Breast epithelium (tissue), 3 donors: ENCODE measurements at regions not wholly inside any gene's neighbourhood (a gene's known extent, or its start where the extent isn't known, plus 50 kb on each side); places are given as distances from the start of the nearest gene placed in this dataset.

Source experiments
- CTCF ChIP-seq, 3 donors: fragments of 450-650 bp; IDR thresholded peaks; one replicate each; pipeline ENCODE4 v1.5.1; 2016 to 2017; ENCODE audit warnings: antibody characterized with exemption in 3 of 3, mild to moderate bottlenecking in 3 of 3, moderate library complexity in 3 of 3
- POLR2A ChIP-seq: fragments of 450-650 bp; IDR thresholded peaks from one replicate; pipeline ENCODE4 v1.6.1; 2016; ENCODE audit warnings: antibody characterized with exemption, mild to moderate bottlenecking, moderate library complexity
- POLR2AphosphoS5 ChIP-seq, 3 donors: sonication (generic); formaldehyde crosslinking; IDR thresholded peaks; one replicate each; pipeline ENCODE4 v1.6.1; 2017; ENCODE audit warnings: antibody characterized with exemption in 3 of 3

- TF ChIP-seq POLR2A (no peak), CTCF (IDR thresholded peaks at IDR 0.05) (no peak), POLR2AphosphoS5 (IDR thresholded peaks at IDR 0.05) (no peak)
Observed at GRCh38 chr20:10749084-10749483, 75.3 kb upstream of the JAG1 start.
